AG04450 (cell line): ENCODE measurements at regions not wholly inside any gene's neighbourhood (a gene's known extent, or its start where the extent isn't known, plus 50 kb on each side); places are given as distances from the start of the nearest gene placed in this dataset.

ENCODE experiments used
- CTCF ChIA-PET: fragments of 300-600, 350-600 bp; formaldehyde crosslinking; extraction: SDS; loops from one replicate; lab custom pipeline; 2022; ENCODE audit warnings: antibody characterized with exemption, inconsistent platforms; lab: Charles Lee
- POLR2A ChIA-PET: fragments of 350-600 bp; formaldehyde crosslinking; extraction: SDS; loops from one replicate; lab custom pipeline; 2021; ENCODE audit warnings: antibody characterized with exemption, inconsistent platforms; lab: Yijun Ruan, JAX
- DNase-seq: peaks from one replicate; pipeline ENCODE4 v3.0.0-alpha.2; 2011; ENCODE audit warnings: low read depth, low spot score
- H3K27ac ChIP-seq: one replicate; pipeline ENCODE4 v1.5.1; 2012; ENCODE audit warnings: low read depth, low read length, control low read depth
- H3K27me3 ChIP-seq: one replicate; pipeline ENCODE4 v1.6.0; 2012; ENCODE audit warnings: low read length; ENCODE audit not compliant: control insufficient read depth, insufficient read depth
- H3K4me3 ChIP-seq: 2 replicates; pipeline ENCODE4 v1.5.1; 2011; ENCODE audit warnings: mild to moderate bottlenecking, low read depth, low read length, control low read depth
- H3K9me3 ChIP-seq: 2 replicates; pipeline ENCODE4 v1.5.1; 2012; ENCODE audit warnings: low read length; ENCODE audit not compliant: control insufficient read depth, insufficient read depth
- TF ChIP-seq, protein P1 (sequence below): IDR thresholded peaks from 2 replicates; pipeline ENCODE4 v1.5.1; 2011; ENCODE audit warnings: low read depth, low read length, control low read depth, inconsistent platforms

DNA sequence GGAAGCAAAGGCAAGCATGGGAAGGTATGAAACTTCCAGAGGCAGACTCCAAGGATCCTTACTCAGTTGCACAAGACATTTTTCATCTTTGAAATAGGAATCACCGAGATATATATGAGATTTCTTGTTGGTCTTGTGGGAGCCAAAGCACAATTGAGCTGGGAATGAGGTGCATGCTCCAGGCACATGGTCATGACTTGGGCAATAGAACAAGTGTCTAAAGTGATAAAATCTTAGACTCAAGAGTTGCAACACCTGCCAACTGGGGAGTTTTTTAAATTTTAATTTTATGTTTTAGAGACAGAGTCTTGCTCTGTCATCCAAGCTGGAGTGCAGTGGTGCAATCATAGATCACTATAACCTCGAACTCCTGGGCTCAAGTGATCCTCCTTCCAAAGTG lies 169.5 kb upstream of the ADCY1 start:
- peaks cover 3% of the 10 kb centered on the region for H3K27me3 ChIP-seq
- ChIA-PET CTCF (no interaction called here), POLR2A (no interaction called here)
- no peaks in the 10 kb centered on the region; the same call in 1 of the 2 replicates for H3K9me3 ChIP-seq
- H3K4me3 ChIP-seq = no peak overlapping the region
- no peak overlapping the region for H3K27ac ChIP-seq
- DNase-seq = no peak
- TF ChIP-seq, protein P1, sequence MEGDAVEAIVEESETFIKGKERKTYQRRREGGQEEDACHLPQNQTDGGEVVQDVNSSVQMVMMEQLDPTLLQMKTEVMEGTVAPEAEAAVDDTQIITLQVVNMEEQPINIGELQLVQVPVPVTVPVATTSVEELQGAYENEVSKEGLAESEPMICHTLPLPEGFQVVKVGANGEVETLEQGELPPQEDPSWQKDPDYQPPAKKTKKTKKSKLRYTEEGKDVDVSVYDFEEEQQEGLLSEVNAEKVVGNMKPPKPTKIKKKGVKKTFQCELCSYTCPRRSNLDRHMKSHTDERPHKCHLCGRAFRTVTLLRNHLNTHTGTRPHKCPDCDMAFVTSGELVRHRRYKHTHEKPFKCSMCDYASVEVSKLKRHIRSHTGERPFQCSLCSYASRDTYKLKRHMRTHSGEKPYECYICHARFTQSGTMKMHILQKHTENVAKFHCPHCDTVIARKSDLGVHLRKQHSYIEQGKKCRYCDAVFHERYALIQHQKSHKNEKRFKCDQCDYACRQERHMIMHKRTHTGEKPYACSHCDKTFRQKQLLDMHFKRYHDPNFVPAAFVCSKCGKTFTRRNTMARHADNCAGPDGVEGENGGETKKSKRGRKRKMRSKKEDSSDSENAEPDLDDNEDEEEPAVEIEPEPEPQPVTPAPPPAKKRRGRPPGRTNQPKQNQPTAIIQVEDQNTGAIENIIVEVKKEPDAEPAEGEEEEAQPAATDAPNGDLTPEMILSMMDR = no peak

DNA sequence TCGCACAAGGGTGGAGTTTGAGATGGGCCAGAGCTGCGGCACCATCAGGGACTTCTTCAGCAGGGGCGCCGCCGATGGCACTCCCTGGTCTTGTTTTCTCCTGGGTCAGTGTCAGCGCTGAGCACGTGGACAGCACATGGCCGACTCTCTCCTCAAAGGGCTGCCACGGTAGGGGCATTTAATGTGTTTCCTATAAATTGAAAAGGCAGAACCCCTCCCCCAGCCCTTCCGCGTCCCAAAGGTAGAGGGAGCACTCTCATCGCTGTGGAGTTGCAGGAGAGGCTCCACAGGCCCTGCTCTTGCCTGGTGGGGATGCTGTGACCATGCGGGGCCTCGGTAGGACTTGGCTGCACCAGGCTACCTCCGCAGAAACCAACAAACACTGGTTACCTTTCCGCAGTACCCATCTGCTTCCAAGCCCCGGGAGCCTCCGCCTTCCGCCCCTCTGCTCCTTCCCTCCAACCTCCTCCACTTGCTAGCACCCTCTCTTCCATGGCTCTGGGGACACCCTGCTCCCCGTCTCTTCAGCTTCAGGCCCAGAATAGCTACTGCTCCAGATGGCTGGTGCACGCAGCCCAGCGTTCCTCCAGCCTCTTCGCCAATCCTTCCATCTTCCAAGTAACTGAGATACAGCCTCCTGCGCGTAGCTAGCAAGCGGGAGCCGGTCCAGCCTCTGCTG lies 166.3 kb upstream of the ADCY1 start:
- Histone ChIP-seq H3K27me3 (peaks cover 3% of the 10 kb centered on the region), H3K4me3 (no peak overlapping the region), H3K9me3 (no peaks in the 10 kb centered on the region), H3K27ac (no peak overlapping the region)
- TF ChIP-seq, protein P1 = no peak
- CTCF ChIA-PET = no interaction called here
- DNase-seq = no peak
- POLR2A ChIA-PET = no interaction called here

DNA sequence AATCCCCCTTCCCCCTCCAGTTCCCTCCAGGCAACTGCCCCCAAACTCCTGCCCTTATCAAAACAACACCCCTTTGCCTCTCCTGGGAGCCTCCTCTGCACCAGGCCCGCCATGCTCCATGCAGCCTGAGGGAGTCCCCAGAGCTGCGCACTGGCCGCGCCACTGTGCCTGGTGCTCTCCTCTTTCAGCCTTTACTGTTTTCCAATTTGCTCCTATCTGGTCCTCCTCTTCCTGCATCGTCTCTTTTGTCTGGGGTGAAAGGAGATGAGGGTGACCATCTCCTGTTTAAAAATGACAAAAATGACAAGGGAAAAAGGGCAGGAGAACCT lies 165.8 kb upstream of the ADCY1 start:
- CTCF ChIA-PET = no interaction called here
- H3K27ac ChIP-seq = no peak overlapping the region
- peaks cover 3% of the 10 kb centered on the region for H3K27me3 ChIP-seq
- TF ChIP-seq, protein P1 = no peak
- no peak for DNase-seq
- H3K9me3 ChIP-seq = no peaks in the 10 kb centered on the region
- POLR2A ChIA-PET = no interaction called here
- H3K4me3 ChIP-seq = no peak overlapping the region

DNA sequence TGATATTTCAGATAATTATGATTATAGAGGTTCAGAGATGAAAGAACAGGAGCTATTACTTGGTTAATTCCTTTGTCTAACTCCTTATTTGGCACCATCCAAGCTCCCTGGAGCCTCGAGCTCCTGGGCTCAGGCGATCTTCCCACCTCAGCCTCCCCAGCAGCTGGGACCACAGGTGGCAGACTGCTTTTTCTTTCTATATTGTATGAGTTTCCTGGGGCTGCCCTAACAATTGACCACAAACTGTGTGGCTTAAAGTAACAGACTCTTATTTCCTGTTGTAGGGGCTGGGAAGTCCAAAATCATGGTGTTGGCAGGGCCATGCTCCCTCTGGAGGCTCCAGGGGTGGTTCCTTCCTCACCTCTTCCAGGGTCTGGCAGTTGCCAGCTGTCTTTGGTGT lies 163.3 kb upstream of the ADCY1 start:
- Histone ChIP-seq H3K27ac (no peak overlapping the region), H3K9me3 (no peaks in the 10 kb centered on the region), H3K4me3 (no peak overlapping the region), H3K27me3 (peaks cover 3% of the 10 kb centered on the region)
- ChIA-PET CTCF (no interaction called here), POLR2A (no interaction called here)
- TF ChIP-seq, protein P1 = no peak
- DNase-seq = no peak

DNA sequence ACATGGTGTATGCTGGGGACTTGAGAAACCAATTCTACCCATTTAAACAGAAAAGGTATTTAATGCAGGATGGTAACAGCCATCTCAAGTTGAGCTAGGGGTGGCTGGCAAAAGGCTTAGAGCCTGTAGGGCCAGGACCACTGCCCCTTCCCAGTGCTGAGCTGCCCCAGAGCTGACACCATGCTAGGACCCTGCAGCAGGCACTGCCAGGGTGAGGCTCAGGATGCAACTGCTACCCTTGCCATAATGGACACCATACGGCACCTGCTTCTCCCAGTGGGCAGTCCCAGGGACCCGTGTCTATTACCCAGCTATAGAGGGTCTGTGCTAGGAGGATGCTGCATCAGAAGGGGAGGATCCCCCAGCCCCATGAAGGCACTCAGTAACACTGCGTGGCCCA lies 160.7 kb upstream of the ADCY1 start:
- Histone ChIP-seq H3K27me3 (no peaks in the 10 kb centered on the region), H3K9me3 (no peaks in the 10 kb centered on the region), H3K27ac (no peak overlapping the region), H3K4me3 (no peak overlapping the region)
- POLR2A ChIA-PET = no interaction called here
- CTCF ChIA-PET = no interaction called here
- TF ChIP-seq, protein P1 = no peak
- no peak for DNase-seq
